Brain microvascular endothelial cell (primary cell): ENCODE measurements at regions not wholly inside any gene's neighbourhood (a gene's known extent, or its start where the extent isn't known, plus 50 kb on each side); places are given as distances from the start of the nearest gene placed in this dataset.

Source experiments
- DNase-seq: peaks from one replicate; pipeline ENCODE4 v3.0.0-alpha.2; 2020
- H3K27ac ChIP-seq: fragments of 250-450 bp; sonication (Bioruptor Pico); 2 replicates; pipeline ENCODE4 v1.5.1; 2020; ENCODE audit warnings: mild to moderate bottlenecking, moderate library complexity
- H3K27me3 ChIP-seq: fragments of 250-450 bp; sonication (Bioruptor Pico); replicated peaks from 2 replicates; pipeline ENCODE4 v1.5.1; 2020; ENCODE audit warnings: mild to moderate bottlenecking
- H3K36me3 ChIP-seq: fragments of 250-450 bp; sonication (Bioruptor Pico); replicated peaks from 2 replicates; pipeline ENCODE4 v1.5.1; 2020; ENCODE audit warnings: mild to moderate bottlenecking
- H3K4me3 ChIP-seq: 2 replicates; pipeline ENCODE4 v1.5.1; 2011; ENCODE audit warnings: low read depth, mild to moderate bottlenecking, control low read depth, low read length, moderate library complexity
- CTCF ChIP-seq: IDR thresholded peaks from 2 replicates; pipeline ENCODE4 v1.5.1; 2011; ENCODE audit warnings: low read depth, mild to moderate bottlenecking, moderate library complexity, low read length, control low read depth, inconsistent platforms; ENCODE audit errors: missing control alignments
- in situ Hi-C: cut with HindIII; loops from 2 replicates; pipeline ENCODE4 v1.10.0; 2017; ENCODE audit warnings: low sequenced_read_pairs, low pct_ligation_motif_present

- TF ChIP-seq CTCF = no peak
- in situ Hi-C loops = no loop called here
- Histone ChIP-seq H3K36me3 (no peaks in the 10 kb centered on the region), H3K27ac (no peak overlapping the region), H3K27me3 (no peaks in the 10 kb centered on the region), H3K4me3 (no peak overlapping the region)
- DNase-seq = no peak
Measured at GRCh38 chr2:192313773-192314172, 119.0 kb upstream of the TMEFF2 start.

GRCh38 chr2:192311701-192312460 lies 117.1 kb upstream of the TMEFF2 start:
- no peak for DNase-seq
- TF ChIP-seq CTCF = no peak
- H3K4me3 ChIP-seq = no peak overlapping the region
- no peaks in the 10 kb centered on the region for H3K36me3 ChIP-seq
- in situ Hi-C loops = no loop called here
- no peaks in the 10 kb centered on the region for H3K27me3 ChIP-seq
- H3K27ac ChIP-seq = no peak overlapping the region

GRCh38 chr2:192307530-192307929 lies 112.8 kb upstream of the TMEFF2 start:
- H3K36me3 ChIP-seq = no peaks in the 10 kb centered on the region
- in situ Hi-C loops = no loop called here
- H3K27ac ChIP-seq = no peak overlapping the region
- H3K4me3 ChIP-seq = no peak overlapping the region
- TF ChIP-seq CTCF = no peak
- H3K27me3 ChIP-seq = no peaks in the 10 kb centered on the region
- peak; percentile 55 for DNase-seq

GRCh38 chr2:192298664-192299063 lies 103.9 kb upstream of the TMEFF2 start:
- no peaks in the 10 kb centered on the region for H3K27me3 ChIP-seq
- no peak for DNase-seq
- no peak for TF ChIP-seq CTCF
- no peak overlapping the region for H3K4me3 ChIP-seq
- no peaks in the 10 kb centered on the region for H3K36me3 ChIP-seq
- in situ Hi-C loops = no loop called here
- H3K27ac ChIP-seq = no peak overlapping the region

GRCh38 chr2:192292478-192292877 lies 97.7 kb upstream of the TMEFF2 start:
- Histone ChIP-seq H3K27ac (no peak overlapping the region), H3K4me3 (no peak overlapping the region), H3K27me3 (no peaks in the 10 kb centered on the region), H3K36me3 (no peaks in the 10 kb centered on the region)
- TF ChIP-seq CTCF = no peak
- no peak for DNase-seq
- in situ Hi-C loops = no loop called here

GRCh38 chr2:192288295-192288694 lies 93.6 kb upstream of the TMEFF2 start:
- no peak for TF ChIP-seq CTCF
- no peaks in the 10 kb centered on the region for H3K27me3 ChIP-seq
- H3K4me3 ChIP-seq = no peak overlapping the region
- no peak overlapping the region for H3K27ac ChIP-seq
- no peak for DNase-seq
- in situ Hi-C loops = no loop called here
- no peaks in the 10 kb centered on the region for H3K36me3 ChIP-seq
